SK-N-SH (cell line): ENCODE measurements at regions not wholly inside any gene's neighbourhood (a gene's known extent, or its start where the extent isn't known, plus 50 kb on each side); places are given as distances from the start of the nearest gene placed in this dataset.

Experiments used
- CTCF ChIA-PET: fragments of 300-600, 350-600 bp; formaldehyde crosslinking; extraction: SDS; loops from one replicate; lab custom pipeline; 2021; lab: Yijun Ruan, JAX
- POLR2A ChIA-PET: fragments of 350-600 bp; sonication (Branson Sonifier 250); formaldehyde crosslinking; extraction: SDS; loops from one replicate; lab custom pipeline; 2020; ENCODE audit warnings: antibody characterized with exemption, inconsistent platforms; lab: Yijun Ruan, JAX
- DNase-seq: peaks from one replicate; pipeline ENCODE4 v3.0.0; 2012
- H2AFZ ChIP-seq: fragments of 200-600 bp; sonication (generic); 2 replicates; pipeline ENCODE4 v1.8.1; 2016; ENCODE audit warnings: antibody characterized with exemption, mild to moderate bottlenecking, low read depth
- H3F3A ChIP-seq: fragments of 200-600 bp; sonication (generic); replicated peaks from 2 replicates; pipeline ENCODE3; 2016; ENCODE audit warnings: antibody characterized with exemption, mild to moderate bottlenecking; ENCODE audit not compliant: insufficient read depth
- H3K27ac ChIP-seq, 2 experiments: fragments of 200-500 bp in 1 of 2; fragments of 200-600 bp in 1 of 2; sonication (Bioruptor generic) in 1 of 2; sonication (generic), shearing (Covaris generic) in 1 of 2; 2 replicates each; pipeline versions ENCODE4 v1.5.1 to v1.6.1; 2014 to 2016; ENCODE audit warnings: low read depth in 2 of 2, inconsistent platforms in 1 of 2, low read length in 1 of 2, mild to moderate bottlenecking in 1 of 2, mixed read lengths in 1 of 2
- H3K27me3 ChIP-seq: fragments of 200-600 bp; sonication (generic), shearing (Covaris generic); 2 replicates; pipeline ENCODE4 v1.6.1; 2016; ENCODE audit warnings: mixed run types; ENCODE audit not compliant: insufficient read depth
- H3K36me3 ChIP-seq, 2 experiments: fragments of 200-500 bp in 1 of 2; fragments of 200-600 bp in 1 of 2; sonication (Bioruptor generic) in 1 of 2; sonication (generic) in 1 of 2; replicated peaks in 1 of 2; 2 replicates each; pipeline versions ENCODE3 to v1.5.1; 2014 to 2016; ENCODE audit warnings: low read length in 1 of 2, mild to moderate bottlenecking in 1 of 2; ENCODE audit not compliant: insufficient read depth in 2 of 2, control insufficient read depth in 1 of 2
- H3K4me1 ChIP-seq, 2 experiments: fragments of 200-500 bp in 1 of 2; fragments of 200-600 bp in 1 of 2; sonication (Bioruptor generic) in 1 of 2; sonication (generic), shearing (Covaris generic) in 1 of 2; 2 replicates each; pipeline versions ENCODE4 v1.5.1 to v1.6.1; 2014 to 2016; ENCODE audit warnings: low read depth in 1 of 2, low read length in 1 of 2, mixed run types in 1 of 2; ENCODE audit not compliant: insufficient read depth in 2 of 2, control insufficient read depth in 1 of 2
- H3K4me2 ChIP-seq: fragments of 200-600 bp; sonication (generic), shearing (Covaris generic); 2 replicates; pipeline ENCODE4 v1.6.1; 2017; ENCODE audit warnings: mixed run types
- H3K4me3 ChIP-seq, 2 experiments: fragments of 200-500 bp in 1 of 2; fragments of 200-600 bp in 1 of 2; sonication (Bioruptor generic) in 1 of 2; sonication (generic), shearing (Covaris generic) in 1 of 2; 2 replicates each; pipeline versions ENCODE4 v1.5.1 to v1.8.1; 2014 to 2016; ENCODE audit warnings: low read depth in 2 of 2, inconsistent platforms in 1 of 2, low read length in 1 of 2, mild to moderate bottlenecking in 1 of 2, mixed read lengths in 1 of 2, moderate library complexity in 1 of 2
- H3K79me2 ChIP-seq: fragments of 200-600 bp; sonication (generic); 2 replicates; pipeline ENCODE4 v1.8.1; 2017; ENCODE audit warnings: mild to moderate bottlenecking; ENCODE audit not compliant: insufficient read depth
- H3K9ac ChIP-seq: fragments of 200-600 bp; sonication (generic); 2 replicates; pipeline ENCODE4 v1.6.1; 2017; ENCODE audit warnings: mixed run types
- H3K9me2 ChIP-seq: fragments of 200-600 bp; sonication (generic); 2 replicates; pipeline ENCODE4 v1.6.1; 2017; ENCODE audit warnings: mixed run types
- H3K9me3 ChIP-seq: fragments of 200-600 bp; sonication (generic); 2 replicates; pipeline ENCODE4 v1.6.1; 2017; ENCODE audit warnings: mixed run types, mild to moderate bottlenecking, moderate library complexity
- H4K20me1 ChIP-seq: fragments of 200-600 bp; sonication (generic); 2 replicates; pipeline ENCODE4 v1.6.1; 2017; ENCODE audit warnings: mild to moderate bottlenecking, mixed run types; ENCODE audit not compliant: insufficient read depth
- ELF1 ChIP-seq: IDR thresholded peaks from 2 replicates; pipeline ENCODE4 v1.4.0; 2012
- EP300 ChIP-seq, 2 experiments: IDR thresholded peaks; 2 replicates each; pipeline versions ENCODE4 v1.4.0 to v1.6.1; 2012; ENCODE audit warnings: borderline replicate concordance in 1 of 2, low read depth in 1 of 2, low read length in 1 of 2
- FOSL2 ChIP-seq: IDR thresholded peaks from 2 replicates; pipeline ENCODE4 v1.4.0; 2012; ENCODE audit warnings: low read depth, mild to moderate bottlenecking, moderate library complexity, borderline replicate concordance
- GABPA ChIP-seq: IDR thresholded peaks from 2 replicates; pipeline ENCODE4 v1.4.0; 2012; ENCODE audit warnings: low read depth, mild to moderate bottlenecking
- GATA2 ChIP-seq: sonication (generic); formaldehyde crosslinking; IDR thresholded peaks from 2 replicates; pipeline ENCODE4 v1.5.0; 2020; ENCODE audit warnings: mild to moderate bottlenecking, missing genetic modification reagents
- JUND ChIP-seq: IDR thresholded peaks from 2 replicates; pipeline ENCODE4 v1.4.0; 2012
- NFIC ChIP-seq: IDR thresholded peaks from 2 replicates; pipeline ENCODE4 v1.4.0; 2012; ENCODE audit warnings: borderline replicate concordance
- NRF1 ChIP-seq: IDR thresholded peaks from 2 replicates; pipeline ENCODE4 v1.6.1; 2012; ENCODE audit warnings: low read depth, mild to moderate bottlenecking, low read length
- PBX3 ChIP-seq: IDR thresholded peaks from 2 replicates; pipeline ENCODE4; 2012
- POLR2AphosphoS5 ChIP-seq: IDR thresholded peaks from 2 replicates; pipeline ENCODE4 v1.6.1; 2012; ENCODE audit warnings: low read depth, low read length
- RAD21 ChIP-seq: IDR thresholded peaks from 2 replicates; pipeline ENCODE4 v1.6.1; 2012; ENCODE audit warnings: mild to moderate bottlenecking, low read length
- RCOR1 ChIP-seq: fragments of 150-350 bp; IDR thresholded peaks from 2 replicates; pipeline ENCODE4 v1.6.1; 2017; ENCODE audit warnings: antibody characterized with exemption, low read length
- RFX5 ChIP-seq: IDR thresholded peaks from 2 replicates; pipeline ENCODE4 v1.6.1; 2012; ENCODE audit warnings: mild to moderate bottlenecking, improper control_type of control experiment, low read length
- SIN3A ChIP-seq: IDR thresholded peaks from 2 replicates; pipeline ENCODE4 v1.6.1; 2012; ENCODE audit warnings: low read depth, mild to moderate bottlenecking, low read length, moderate library complexity, borderline replicate concordance
- TCF12 ChIP-seq: IDR thresholded peaks from 2 replicates; pipeline ENCODE4 v1.4.0; 2012
- USF1 ChIP-seq: IDR thresholded peaks from 2 replicates; pipeline ENCODE4 v1.4.0; 2012; ENCODE audit warnings: low read depth, borderline replicate concordance
- YY1 ChIP-seq: IDR thresholded peaks from 2 replicates; pipeline ENCODE4 v1.4.0; 2012; ENCODE audit warnings: low read depth, mild to moderate bottlenecking
- ZBTB33 ChIP-seq: IDR thresholded peaks from 2 replicates; pipeline ENCODE4 v1.4.0; 2012; ENCODE audit warnings: low read depth, borderline replicate concordance
- WGBS: methylation state at CpG from one replicate; pipeline ENCODE4 v1.1.6; 2017; ENCODE audit warnings: low lambda C conversion rate; 5-methylcytosine and 5-hydroxymethylcytosine counted together
- TF ChIP-seq, protein P1 (sequence below): fragments of 200-600 bp; sonication (generic); IDR thresholded peaks from 2 replicates; pipeline ENCODE4 v1.6.1; 2017; ENCODE audit warnings: antibody characterized with exemption, mild to moderate bottlenecking, moderate library complexity

DNA sequence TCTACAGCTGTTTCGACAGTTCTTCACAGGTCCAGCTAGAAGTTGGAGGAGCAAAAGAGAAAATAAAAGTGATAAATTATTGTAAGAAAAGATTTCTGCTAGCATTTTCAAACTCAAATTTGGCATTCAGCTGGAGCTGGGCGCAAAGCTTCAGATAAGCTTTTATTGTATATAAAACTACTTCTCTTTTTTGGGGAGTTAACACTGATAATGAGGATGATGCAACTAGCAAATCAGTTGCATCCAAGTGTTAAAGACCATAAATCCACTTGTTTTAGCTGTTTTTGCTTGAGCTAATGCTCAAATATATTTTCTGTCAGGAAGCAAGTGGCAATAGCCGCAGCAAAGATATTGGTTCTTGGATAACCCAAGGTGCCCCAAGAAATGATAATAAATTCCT lies 127.1 kb upstream of the PKN2 start:
- TF ChIP-seq SIN3A = no peak
- Histone ChIP-seq H3K4me3 (no peak overlapping the region), H3K9me3 (no peaks in the 10 kb centered on the region), H3K27ac (no peak overlapping the region), H3K27me3 (peaks cover 6% of the 10 kb centered on the region; the same call in 1 of the 2 replicates), H3K4me2 (no peak overlapping the region), H3K79me2 (no peaks in the 10 kb centered on the region), H2AFZ (no peak overlapping the region), H4K20me1 (no peaks in the 10 kb centered on the region), H3K9me2 (no peaks in the 10 kb centered on the region), H3F3A (no peaks in the 10 kb centered on the region), H3K4me1 (no peaks in the 10 kb centered on the region), H3K9ac (no peak overlapping the region), H3K36me3 (no peaks in the 10 kb centered on the region)
- ChIA-PET CTCF (no interaction called here), POLR2A (no interaction called here)
- DNase-seq = no peak
- WGBS = 6% methylated on average over 3 of the region's 3 CpGs

- no peaks in the 10 kb centered on the region for H3K79me2 ChIP-seq
- no peak overlapping the region for H3K4me3 ChIP-seq
- no peaks in the 10 kb centered on the region for H3K4me1 ChIP-seq
- H2AFZ ChIP-seq = no peak overlapping the region
- H3K27ac ChIP-seq = no peak overlapping the region
- no peaks in the 10 kb centered on the region for H3K9me3 ChIP-seq
- H3K9me2 ChIP-seq = no peaks in the 10 kb centered on the region
- H3K27me3 ChIP-seq = peaks cover 13% of the 10 kb centered on the region; the same call in 1 of the 2 replicates
- ChIA-PET POLR2A (no interaction called here), CTCF (no interaction called here)
- no peak for DNase-seq
- H3K36me3 ChIP-seq = no peaks in the 10 kb centered on the region
- no peak overlapping the region for H3K4me2 ChIP-seq
- H3K9ac ChIP-seq = no peak overlapping the region
- H4K20me1 ChIP-seq = no peaks in the 10 kb centered on the region
- 4% methylated on average over 3 of the region's 3 CpGs for WGBS
- H3F3A ChIP-seq = no peaks in the 10 kb centered on the region
- no peak for TF ChIP-seq PBX3
- no peak for TF ChIP-seq RFX5
- no peak for TF ChIP-seq RAD21
- no peak for TF ChIP-seq TCF12
- no peak for TF ChIP-seq GATA2
- no peak for TF ChIP-seq SIN3A
- TF ChIP-seq JUND = no peak
Observed at GRCh38 chr1:88560621-88561020, 123.5 kb upstream of the PKN2 start.

DNA sequence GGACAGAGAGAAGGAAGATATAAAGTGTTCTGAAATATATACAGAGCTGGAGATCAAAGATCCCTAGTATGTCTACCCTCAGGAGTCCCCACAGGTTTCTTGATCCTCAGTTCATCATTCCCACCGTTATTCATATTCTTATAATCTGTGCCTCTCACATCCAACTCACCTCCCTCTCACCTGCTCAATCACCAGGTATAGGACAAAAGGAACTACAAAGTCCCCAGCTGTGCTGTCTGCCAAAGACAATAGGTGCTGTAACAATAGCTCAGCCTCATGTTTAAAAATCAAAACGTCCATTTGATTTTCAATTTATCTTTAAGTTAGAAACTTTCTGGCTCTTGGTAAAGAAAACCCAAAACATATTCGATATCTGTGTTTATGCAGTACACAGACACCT lies 121.1 kb upstream of the PKN2 start:
- DNase-seq = no peak
- Histone ChIP-seq H3K4me1 (no peaks in the 10 kb centered on the region), H2AFZ (no peak overlapping the region), H4K20me1 (no peaks in the 10 kb centered on the region), H3K9me2 (no peaks in the 10 kb centered on the region), H3K9ac (no peak overlapping the region), H3K27ac (no peak overlapping the region), H3K4me2 (no peak overlapping the region), H3K4me3 (no peak overlapping the region), H3K36me3 (no peaks in the 10 kb centered on the region), H3K9me3 (no peaks in the 10 kb centered on the region), H3K79me2 (no peaks in the 10 kb centered on the region), H3F3A (no peaks in the 10 kb centered on the region), H3K27me3 (peaks cover 16% of the 10 kb centered on the region; the same call in 1 of the 2 replicates)
- CTCF ChIA-PET = no interaction called here
- TF ChIP-seq, protein P1, sequence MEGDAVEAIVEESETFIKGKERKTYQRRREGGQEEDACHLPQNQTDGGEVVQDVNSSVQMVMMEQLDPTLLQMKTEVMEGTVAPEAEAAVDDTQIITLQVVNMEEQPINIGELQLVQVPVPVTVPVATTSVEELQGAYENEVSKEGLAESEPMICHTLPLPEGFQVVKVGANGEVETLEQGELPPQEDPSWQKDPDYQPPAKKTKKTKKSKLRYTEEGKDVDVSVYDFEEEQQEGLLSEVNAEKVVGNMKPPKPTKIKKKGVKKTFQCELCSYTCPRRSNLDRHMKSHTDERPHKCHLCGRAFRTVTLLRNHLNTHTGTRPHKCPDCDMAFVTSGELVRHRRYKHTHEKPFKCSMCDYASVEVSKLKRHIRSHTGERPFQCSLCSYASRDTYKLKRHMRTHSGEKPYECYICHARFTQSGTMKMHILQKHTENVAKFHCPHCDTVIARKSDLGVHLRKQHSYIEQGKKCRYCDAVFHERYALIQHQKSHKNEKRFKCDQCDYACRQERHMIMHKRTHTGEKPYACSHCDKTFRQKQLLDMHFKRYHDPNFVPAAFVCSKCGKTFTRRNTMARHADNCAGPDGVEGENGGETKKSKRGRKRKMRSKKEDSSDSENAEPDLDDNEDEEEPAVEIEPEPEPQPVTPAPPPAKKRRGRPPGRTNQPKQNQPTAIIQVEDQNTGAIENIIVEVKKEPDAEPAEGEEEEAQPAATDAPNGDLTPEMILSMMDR = no peak
- no peak for TF ChIP-seq ZBTB33
- TF ChIP-seq TCF12 = no peak
- no peak for TF ChIP-seq USF1
- no peak for TF ChIP-seq SIN3A
- no peak for TF ChIP-seq NFIC
- TF ChIP-seq NRF1 = no peak
- no peak for TF ChIP-seq GABPA
- no peak for TF ChIP-seq FOSL2
- no peak for TF ChIP-seq ELF1
- TF ChIP-seq RCOR1 = no peak
- TF ChIP-seq RFX5 = no peak
- no peak for TF ChIP-seq POLR2AphosphoS5
- TF ChIP-seq EP300 (IDR thresholded peaks at IDR 0.05; ENCODE audit: borderline replicate concordance in 1 of 2, low read depth in 1 of 2, low read length in 1 of 2) = no peak
- TF ChIP-seq YY1 = no peak
- 0% methylated on average over 3 of the region's 3 CpGs for WGBS
- POLR2A ChIA-PET = no interaction called here
